ENCODE measurements at regions not wholly inside any gene's neighbourhood (a gene's known extent, or its start where the extent isn't known, plus 50 kb on each side); places are given as distances from the start of the nearest gene placed in this dataset.
"Not testable (repeated sequence)": the region's sequence is repeated elsewhere in the genome, so short reads cannot be mapped to it uniquely, and the experiment has no call there.

GRCh38 chr3:163521261-163521660, 1557.0 kb downstream of the SI start:
- intact Hi-C loops (cut with DNase I), result no loop called here
- no peak for ATAC-seq (ENCODE audit: poor library complexity)
- no peak for DNase-seq

GRCh38 chr3:163518065-163518464, 1560.2 kb downstream of the SI start:
- ATAC-seq (ENCODE audit: poor library complexity), result no peak
- intact Hi-C loops (cut with DNase I), result no loop called here
- no peak for DNase-seq

GRCh38 chr3:163513149-163513657, 1565.1 kb downstream of the SI start:
- DNase-seq (no peak), ATAC-seq (ENCODE audit: poor library complexity) (no peak)
- intact Hi-C loops (cut with DNase I), result no loop called here

GRCh38 chr3:163508206-163508605, 1570.1 kb downstream of the SI start:
- intact Hi-C loops (cut with DNase I), result no loop called here
- no peak for ATAC-seq (ENCODE audit: poor library complexity)
- DNase-seq, result no peak

- ATAC-seq (ENCODE audit: poor library complexity) (no peak), DNase-seq (no peak)
- intact Hi-C loops (cut with DNase I), result no loop called here
Observed at GRCh38 chr3:163504974-163505373, 1573.3 kb downstream of the SI start.

GRCh38 chr3:163499736-163500219, 1578.5 kb downstream of the SI start:
- ATAC-seq (ENCODE audit: poor library complexity); intact Hi-C loops (cut with DNase I); DNase-seq: not testable (repeated sequence)

GRCh38 chr3:163498842-163499735, 1579.2 kb downstream of the SI start:
- ATAC-seq (ENCODE audit: poor library complexity); DNase-seq; intact Hi-C loops (cut with DNase I): not testable (repeated sequence)

- DNase-seq (no peak), ATAC-seq (ENCODE audit: poor library complexity) (no peak)
- intact Hi-C loops (cut with DNase I), result no loop called here
Observed at GRCh38 chr3:163491714-163492113, 1586.6 kb downstream of the SI start.

- ATAC-seq (ENCODE audit: poor library complexity) (no peak), DNase-seq (no peak)
- intact Hi-C loops (cut with DNase I), result no loop called here
Observed at GRCh38 chr3:163490119-163490518, 1588.2 kb downstream of the SI start.

GRCh38 chr3:163482695-163483094, 1595.6 kb downstream of the SI start:
- no peak for ATAC-seq (ENCODE audit: poor library complexity)
- no peak for DNase-seq

GRCh38 chr3:163481738-163482137, 1596.6 kb downstream of the SI start:
- intact Hi-C loops (cut with DNase I), result no loop called here
- DNase-seq (no peak), ATAC-seq (ENCODE audit: poor library complexity) (no peak)

More at GRCh38 chr3:163482695-163483094, 1595.6 kb downstream of the SI start:
- intact Hi-C loops (cut with DNase I), result no loop called here

GRCh38 chr3:163476179-163476578, 1602.1 kb downstream of the SI start:
- intact Hi-C loops (cut with DNase I), result no loop called here
- ATAC-seq (ENCODE audit: poor library complexity) (no peak), DNase-seq (no peak)

GRCh38 chr3:163474766-163475165, 1603.5 kb downstream of the SI start:
- no peak for ATAC-seq (ENCODE audit: poor library complexity)
- intact Hi-C loops (cut with DNase I), result no loop called here
- no peak for DNase-seq

GRCh38 chr3:163468531-163469335, 1609.6 kb downstream of the SI start:
- no peak for ATAC-seq (ENCODE audit: poor library complexity)
- intact Hi-C loops (cut with DNase I), result no loop called here

GRCh38 chr3:163462446-163462845, 1615.8 kb downstream of the SI start:
- intact Hi-C loops (cut with DNase I), result no loop called here
- DNase-seq (no peak), ATAC-seq (ENCODE audit: poor library complexity) (no peak)

More at GRCh38 chr3:163468531-163469335, 1609.6 kb downstream of the SI start:
- DNase-seq, result no peak

GRCh38 chr3:163450698-163451097, 1627.6 kb downstream of the SI start:
- DNase-seq, result no peak
- intact Hi-C loops (cut with DNase I), result no loop called here
- no peak for ATAC-seq (ENCODE audit: poor library complexity)

- intact Hi-C loops (cut with DNase I), result no loop called here
- ATAC-seq (ENCODE audit: poor library complexity) (no peak), DNase-seq (no peak)
Observed at GRCh38 chr3:163438760-163439159, 1639.5 kb downstream of the SI start.

GRCh38 chr3:163422671-163423070, 1655.6 kb downstream of the SI start:
- no peak for DNase-seq
- intact Hi-C loops (cut with DNase I), result no loop called here
- ATAC-seq (ENCODE audit: poor library complexity), result no peak

- ATAC-seq (ENCODE audit: poor library complexity), result no peak
- intact Hi-C loops (cut with DNase I), result no loop called here
- DNase-seq, result no peak
Observed at GRCh38 chr3:163391407-163392181, 1686.7 kb downstream of the SI start.
